A549 (cell line): ENCODE measurements at regions not wholly inside any gene's neighbourhood (a gene's known extent, or its start where the extent isn't known, plus 50 kb on each side); places are given as distances from the start of the nearest gene placed in this dataset.
"Not testable (repeated sequence)": the region's sequence is repeated elsewhere in the genome, so short reads cannot be mapped to it uniquely, and the experiment has no call there.

ENCODE experiments used
- ATAC-seq, 2 experiments: fragments of 200-7000 bp in 1 of 2; fragments of >200 bp in 1 of 2; cut with Nextera tagmentation in 1 of 2; cut with Tn5 transposase in 1 of 2; 3 replicates each; pipeline versions ENCODE4 v1.8.0 to v1.9.1; 2018 to 2020; ENCODE audit warnings: mild to moderate bottlenecking in 1 of 2, moderate library complexity in 1 of 2
- CTCF ChIA-PET: fragments of 300-600 bp; sonication (Branson Sonifier 250); formaldehyde crosslinking; extraction: SDS; loops from one replicate; lab custom pipeline; 2021; ENCODE audit warnings: antibody characterized with exemption, inconsistent platforms; lab: Yijun Ruan, JAX
- POLR2A ChIA-PET: fragments of 350-600 bp; formaldehyde crosslinking; extraction: SDS; loops from one replicate; lab custom pipeline; 2021; ENCODE audit warnings: antibody characterized with exemption, inconsistent platforms; lab: Yijun Ruan, JAX
- DNase-seq, 2 experiments: peaks; one replicate each; pipeline versions ENCODE4 v3.0.0 to v3.0.0-alpha.2; 2011 to 2016; ENCODE audit warnings: low read depth in 1 of 2, low spot score in 1 of 2
- FAIRE-seq: peaks from 2 replicates; lab custom pipeline; 2011; peaks lifted over from hg19 to GRCh38; lab: Jason Lieb, UNC
- H3K27ac ChIP-seq, 2 experiments: fragments of >200 bp; sonication (Bioruptor Twin); formaldehyde crosslinking; 3 replicates each; pipeline ENCODE4 v1.5.1; 2016 to 2017
- H3K4me1 ChIP-seq: fragments of >200 bp; sonication (Bioruptor Twin); formaldehyde crosslinking; 3 replicates; pipeline ENCODE4 v1.6.1; 2016
- H3K4me2 ChIP-seq: fragments of >200 bp; sonication (Bioruptor Twin); formaldehyde crosslinking; 3 replicates; pipeline ENCODE4 v1.6.1; 2016
- H3K4me3 ChIP-seq: fragments of >200 bp; sonication (Bioruptor Twin); formaldehyde crosslinking; 3 replicates; pipeline ENCODE4 v1.5.1; 2016
- H3K9me3 ChIP-seq: fragments of >200 bp; sonication (Bioruptor Twin); formaldehyde crosslinking; 3 replicates; pipeline ENCODE4 v1.6.1; 2016
- CTCF ChIP-seq: fragments of >200 bp; sonication (Bioruptor Twin); formaldehyde crosslinking; IDR thresholded peaks from 3 replicates; pipeline ENCODE4 v1.5.1; 2016
- FOSL2 ChIP-seq, 2 experiments: fragments of 450-650 bp in 1 of 2; fragments of >200 bp in 1 of 2; sonication (Bioruptor Twin) in 1 of 2; formaldehyde crosslinking; IDR thresholded peaks; 2 replicates each; pipeline versions ENCODE4 v1.5.0 to v1.6.1; 2016 to 2020; ENCODE audit warnings: mild to moderate bottlenecking in 1 of 2, moderate library complexity in 1 of 2
- NFE2L2 ChIP-seq: fragments of 150-350 bp; conservative IDR thresholded peaks from 2 replicates; pipeline ENCODE4 v1.6.1; 2014; ENCODE audit warnings: low read length
- NR3C1 ChIP-seq: fragments of >200 bp; sonication (Bioruptor Twin); formaldehyde crosslinking; IDR thresholded peaks from 3 replicates; pipeline ENCODE4 v1.6.1; 2017
- RARB ChIP-seq: fragments of 250-450 bp; sonication (Bioruptor Pico); IDR thresholded peaks from 2 replicates; pipeline ENCODE4 v1.8.0; 2021; ENCODE audit warnings: mild to moderate bottlenecking, moderate library complexity
- SMC3 ChIP-seq: fragments of >200 bp; sonication (Bioruptor Twin); formaldehyde crosslinking; IDR thresholded peaks from 3 replicates; pipeline ENCODE4 v1.6.1; 2018; ENCODE audit warnings: inconsistent platforms
- SREBF2 ChIP-seq: fragments of 450-650 bp; IDR thresholded peaks from 2 replicates; pipeline ENCODE4 v1.6.1; 2014; ENCODE audit warnings: mild to moderate bottlenecking, moderate library complexity
- USF2 ChIP-seq: fragments of 450-650 bp; IDR thresholded peaks from 2 replicates; pipeline ENCODE4 v1.6.1; 2014; ENCODE audit warnings: antibody characterized with exemption
- WGBS: methylation state at CpG from one replicate; pipeline ENCODE4 v1.1.6; 2017; ENCODE audit errors: missing lambda C conversion rate; 5-methylcytosine and 5-hydroxymethylcytosine counted together

GRCh38 chr2:111523009-111523408 lies 361.0 kb downstream of the ANAPC1 start:
- DNase-seq (no peak), FAIRE-seq (no peak), ATAC-seq (no peak)
- TF ChIP-seq CTCF (no peak), FOSL2 (IDR thresholded peaks at IDR 0.05) (no peak), FOSL2 (CRISPR knock-in tag; IDR thresholded peaks at IDR 0.05) (no peak), RARB (no peak), SMC3 (no peak), USF2 (no peak), SREBF2 (no peak), NR3C1 (no peak), NFE2L2 (no peak)
- ChIA-PET POLR2A (interaction anchor here (0.5 kb wide), 1 partner anchor 751 kb away, joined by 3 read pairs; no protein-coding TSS in a partner anchor), CTCF (no interaction called here)
- Histone ChIP-seq H3K4me1 (peaks cover 7% of the 10 kb centered on the region), H3K9me3 (no peaks in the 10 kb centered on the region), H3K4me2 (no peak overlapping the region), H3K27ac (peak overlapping the region in 1 of 2 experiments; percentile 9; a peak in 1 of 6 replicates), H3K4me3 (no peak overlapping the region)
- 79% methylated on average over 11 of the region's 12 CpGs for WGBS

GRCh38 chr2:111525026-111525425 lies 359.0 kb downstream of the ANAPC1 start:
- H3K4me2 ChIP-seq, ATAC-seq, CTCF ChIA-PET, H3K4me3 ChIP-seq, FAIRE-seq, H3K27ac ChIP-seq, H3K4me1 ChIP-seq, POLR2A ChIA-PET, DNase-seq, H3K9me3 ChIP-seq: not testable (repeated sequence)
- WGBS: 90% methylated on average over 4 of the region's 4 CpGs

GRCh38 chr2:111526041-111526639 lies 357.9 kb downstream of the ANAPC1 start:
- Histone ChIP-seq H3K4me2 (peak overlapping the region; percentile 34; the same call in 1 of the 3 replicates), H3K27ac (0 out of 6 replicates have a peak overlapping the region, but pooled peaks of 1 of the 2 experiments have one; percentile 40)
- H3K4me3 ChIP-seq, POLR2A ChIA-PET, H3K4me1 ChIP-seq, H3K9me3 ChIP-seq, CTCF ChIA-PET, FAIRE-seq, DNase-seq: not testable (repeated sequence)
- 62% methylated on average over 7 of the region's 7 CpGs for WGBS
- ATAC-seq: peak in 1 of 2 experiments; percentile 63; a peak in 3 of 6 replicates

- ATAC-seq, H3K27ac ChIP-seq, DNase-seq, H3K4me2 ChIP-seq, CTCF ChIA-PET, H3K4me3 ChIP-seq, POLR2A ChIA-PET, H3K9me3 ChIP-seq, H3K4me1 ChIP-seq: not testable (repeated sequence)
- FAIRE-seq: peak; percentile 23
- WGBS: 96% methylated on average over 6 of the region's 10 CpGs
Observed at GRCh38 chr2:111527707-111528400, 356.1 kb downstream of the ANAPC1 start.

- H3K9me3 ChIP-seq, POLR2A ChIA-PET, CTCF ChIA-PET, DNase-seq, H3K4me2 ChIP-seq, FAIRE-seq, H3K4me3 ChIP-seq, H3K27ac ChIP-seq, H3K4me1 ChIP-seq, ATAC-seq: not testable (repeated sequence)
- WGBS: 78% methylated on average over 3 of the region's 4 CpGs
Observed at GRCh38 chr2:111529022-111529421, 355.0 kb downstream of the ANAPC1 start.

- H3K27ac ChIP-seq, DNase-seq, H3K9me3 ChIP-seq, H3K4me2 ChIP-seq, POLR2A ChIA-PET, CTCF ChIA-PET, H3K4me3 ChIP-seq, ATAC-seq, FAIRE-seq: not testable (repeated sequence)
- 79% methylated on average over 5 of the region's 5 CpGs for WGBS
- peaks cover 18% of the 10 kb centered on the region for H3K4me1 ChIP-seq
Observed at GRCh38 chr2:111530239-111530965, 353.6 kb downstream of the ANAPC1 start.

- peak overlapping the region; percentile 55; the same call in 2 of the 3 replicates for H3K4me2 ChIP-seq
- CTCF ChIA-PET, H3K9me3 ChIP-seq, DNase-seq, POLR2A ChIA-PET, H3K4me3 ChIP-seq: not testable (repeated sequence)
- peak; percentile 79 to 90; a peak in 5 of 6 replicates for ATAC-seq
- peak overlapping the region in 1 of 2 experiments; percentile 64; a peak in 1 of 6 replicates for H3K27ac ChIP-seq
- peaks cover 19% of the 10 kb centered on the region for H3K4me1 ChIP-seq
- WGBS: 34% methylated on average over 5 of the region's 14 CpGs
- peak; percentile 28 for FAIRE-seq
Observed at GRCh38 chr2:111532682-111533556, 351.1 kb downstream of the ANAPC1 start.
